Sigmoid colon (tissue), 4 donors: ENCODE measurements at regions not wholly inside any gene's neighbourhood (a gene's known extent, or its start where the extent isn't known, plus 50 kb on each side); places are given as distances from the start of the nearest gene placed in this dataset.

Source experiments
- CTCF ChIP-seq, 4 experiments: fragments of 450-650 bp in 3 of 4; fragments of 200-600 bp in 1 of 4; IDR thresholded peaks; one replicate each; pipeline ENCODE4 v1.5.1; 2016 to 2019; ENCODE audit warnings: antibody characterized with exemption in 4 of 4, mild to moderate bottlenecking in 3 of 4, moderate library complexity in 2 of 4
- EP300 ChIP-seq, 4 donors: sonication (generic); formaldehyde crosslinking; IDR thresholded peaks; one replicate each; pipeline ENCODE4 v1.6.1; 2017; ENCODE audit warnings: antibody characterized with exemption in 4 of 4
- POLR2AphosphoS5 ChIP-seq, 4 donors: sonication (generic); formaldehyde crosslinking; IDR thresholded peaks; one replicate each; pipeline ENCODE4 v1.6.1; 2017; ENCODE audit warnings: antibody characterized with exemption in 4 of 4

- TF ChIP-seq CTCF (IDR thresholded peaks at IDR 0.05) (no peak), POLR2AphosphoS5 (IDR thresholded peaks at IDR 0.05) (no peak), EP300 (IDR thresholded peaks at IDR 0.05) (no peak)
Observed at GRCh38 chr2:13858626-13859025, 773.9 kb upstream of the LRATD1 start.
